IPS DF 4.7 (cell line): ENCODE measurements at regions not wholly inside any gene's neighbourhood (a gene's known extent, or its start where the extent isn't known, plus 50 kb on each side); places are given as distances from the start of the nearest gene placed in this dataset.
"Not testable (repeated sequence)": the region's sequence is repeated elsewhere in the genome, so short reads cannot be mapped to it uniquely, and the experiment has no call there.

Source experiments
- DNase-seq: peaks from one replicate; pipeline ENCODE4 v3.0.0-alpha.2; 2013; ENCODE audit warnings: low spot score; ENCODE audit errors: extremely low read depth

DNA sequence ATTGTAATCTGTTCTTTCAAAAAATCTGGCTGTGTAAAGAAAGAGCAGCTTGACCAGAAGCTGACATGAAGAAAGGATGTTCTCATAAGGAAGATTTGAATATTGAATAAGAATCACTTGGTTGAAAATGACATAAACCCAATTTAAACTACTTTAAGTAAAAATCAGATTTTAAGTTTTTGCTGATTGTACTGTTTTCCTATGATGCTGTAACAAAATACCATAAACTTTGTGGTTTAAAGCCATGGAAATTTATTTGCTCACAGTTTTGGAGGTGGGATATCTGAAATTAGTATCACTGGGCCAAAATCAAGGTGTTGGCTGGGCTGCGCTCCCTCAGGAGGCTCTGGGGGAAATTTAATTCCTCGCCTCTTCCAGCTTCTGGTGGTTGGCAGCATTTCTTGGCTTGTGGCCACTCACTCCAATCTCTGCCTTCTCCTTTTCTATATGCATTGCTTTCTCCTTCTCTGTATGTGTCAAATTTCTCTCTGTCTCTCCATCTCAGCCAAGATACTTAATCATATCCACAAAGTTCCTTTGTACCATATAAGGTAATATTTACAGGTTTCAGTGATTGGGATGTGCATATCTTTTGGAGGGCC, 141.2 kb upstream of the ZFP64 start:
- no peak for DNase-seq

DNA sequence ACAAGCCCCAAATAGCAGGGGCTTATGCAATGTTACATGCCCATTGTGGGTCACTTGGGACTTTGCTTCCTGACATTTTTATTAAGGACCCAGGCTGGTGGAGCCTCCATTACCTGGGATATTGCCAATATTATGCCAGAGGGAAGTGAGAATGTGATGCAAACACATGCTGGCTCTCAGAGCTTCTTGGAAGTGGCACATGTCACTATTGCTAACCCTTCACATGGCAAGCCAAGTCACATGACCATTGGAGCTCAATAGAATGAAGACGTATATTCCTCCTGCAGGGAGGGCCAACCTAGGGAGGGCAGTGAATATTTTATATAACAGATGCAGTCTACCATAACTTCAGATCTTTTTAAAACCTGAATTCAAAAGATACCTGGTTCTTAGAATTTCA, 140.7 kb upstream of the ZFP64 start:
- no peak for DNase-seq

DNA sequence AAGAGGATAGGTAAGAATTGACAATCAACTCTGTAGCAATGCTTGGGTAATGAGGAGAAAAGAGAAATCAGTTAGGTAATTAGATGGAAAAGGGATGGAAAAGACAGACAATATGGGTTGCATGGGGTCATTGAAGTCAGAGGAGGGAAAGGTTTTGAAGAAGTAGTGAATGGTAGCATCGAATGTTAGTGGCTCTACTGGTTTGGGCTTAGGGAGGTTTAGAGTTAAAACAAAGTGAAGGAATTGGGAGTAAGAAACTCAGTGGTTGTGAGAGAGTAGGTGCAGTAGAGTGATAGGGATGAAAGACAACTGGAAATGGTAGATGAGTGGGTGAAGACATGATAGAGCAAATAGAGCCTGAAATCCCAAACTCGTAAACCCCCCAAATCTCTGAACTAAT, 140.1 kb upstream of the ZFP64 start:
- no peak for DNase-seq

DNA sequence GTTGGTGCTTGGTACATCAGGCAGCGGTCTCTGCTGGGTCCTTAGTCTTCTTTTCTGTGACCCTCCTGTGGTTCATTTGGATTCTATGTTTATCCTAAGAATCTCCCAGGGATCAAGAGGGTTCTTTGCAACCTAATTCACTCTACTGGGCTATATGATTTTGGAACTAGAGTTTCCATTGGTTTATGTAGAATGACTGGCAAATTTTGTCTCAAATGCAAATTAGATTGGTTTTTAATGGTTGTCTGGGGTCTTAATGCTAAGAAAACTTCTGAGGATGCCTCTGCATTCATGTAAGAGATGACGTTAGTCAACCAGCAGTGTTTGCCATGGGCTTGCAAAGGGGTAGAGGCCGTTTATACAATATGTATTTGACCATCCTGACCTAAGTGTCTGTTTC, 129.8 kb upstream of the ZFP64 start:
- no peak for DNase-seq

DNA sequence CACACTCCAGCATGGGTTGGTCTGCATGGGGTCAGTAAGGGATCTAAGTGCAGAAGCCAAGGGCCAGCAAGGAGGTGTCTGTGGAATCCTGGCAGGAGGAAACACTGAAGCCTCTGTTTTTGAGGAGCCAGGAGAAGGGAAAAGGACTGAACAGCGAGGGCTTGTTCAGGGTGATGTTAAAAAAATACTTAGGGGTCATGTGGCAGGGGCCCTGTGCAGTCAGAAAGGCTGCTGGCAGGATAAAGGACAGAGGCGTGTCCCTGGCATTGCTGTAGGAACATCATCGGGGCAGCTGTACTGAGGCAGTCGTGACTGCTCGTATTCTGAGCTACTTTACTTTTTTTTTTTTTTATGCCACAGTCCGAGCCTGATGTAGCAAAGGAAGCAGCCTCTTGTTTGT, 127.1 kb upstream of the ZFP64 start:
- DNase-seq: no peak

DNA sequence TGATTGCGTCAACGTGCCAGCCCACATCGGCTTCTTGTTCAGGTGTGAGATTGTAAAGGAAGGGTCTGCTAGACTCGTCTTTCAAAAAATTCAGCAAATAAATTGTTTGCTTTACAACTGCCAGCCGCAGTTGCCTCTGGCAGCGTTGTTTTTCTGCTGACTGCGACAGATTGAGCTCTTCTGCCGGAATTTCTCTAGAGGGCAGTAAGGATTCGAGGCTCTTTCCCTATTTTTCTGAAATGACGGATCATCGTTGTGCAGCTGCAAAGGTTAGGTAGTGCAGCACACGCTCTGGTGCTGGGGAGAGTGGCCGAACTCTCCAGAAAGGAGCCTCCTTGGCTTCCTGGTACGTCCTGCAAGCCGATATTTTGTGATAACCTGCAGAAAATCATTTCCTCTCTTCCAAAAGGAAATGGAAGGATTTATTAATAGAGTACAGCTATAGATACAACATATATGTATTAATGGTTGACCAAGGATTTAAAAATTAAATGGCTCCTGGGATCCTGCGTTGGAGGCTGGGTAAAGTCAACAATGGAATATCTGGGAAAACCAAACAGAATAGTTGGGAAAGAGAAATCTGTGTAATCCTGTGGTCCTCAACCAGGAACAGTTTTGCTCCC, 121.9 kb upstream of the ZFP64 start:
- DNase-seq: no peak

DNA sequence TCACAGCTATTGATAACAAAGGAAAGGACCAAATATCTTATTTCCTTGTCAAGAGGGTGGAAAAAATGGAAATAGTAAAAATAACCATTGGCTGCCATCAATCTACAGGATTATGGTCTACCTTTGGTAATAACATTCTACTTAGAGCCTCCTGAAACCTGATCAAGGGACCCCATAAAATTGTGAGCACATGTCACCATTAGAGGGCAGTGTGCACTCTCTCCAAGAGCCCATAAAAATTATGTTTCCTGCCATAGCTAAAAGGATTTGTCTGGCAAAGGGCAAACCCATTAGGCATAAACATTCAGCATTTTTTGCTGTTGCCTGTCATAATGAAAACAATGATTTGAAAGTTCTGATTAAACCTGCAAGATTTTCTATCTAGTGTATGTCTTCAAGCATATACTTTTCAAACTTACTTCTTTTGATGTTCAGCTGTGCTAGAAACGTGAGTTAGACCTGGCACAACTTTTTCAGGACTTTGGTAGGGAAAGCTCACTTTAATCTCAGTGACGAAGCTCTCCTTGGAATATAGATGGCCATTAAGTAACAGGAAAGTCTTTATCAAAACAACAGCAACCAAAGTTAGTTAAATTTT, 120.7 kb upstream of the ZFP64 start:
- no peak for DNase-seq

DNA sequence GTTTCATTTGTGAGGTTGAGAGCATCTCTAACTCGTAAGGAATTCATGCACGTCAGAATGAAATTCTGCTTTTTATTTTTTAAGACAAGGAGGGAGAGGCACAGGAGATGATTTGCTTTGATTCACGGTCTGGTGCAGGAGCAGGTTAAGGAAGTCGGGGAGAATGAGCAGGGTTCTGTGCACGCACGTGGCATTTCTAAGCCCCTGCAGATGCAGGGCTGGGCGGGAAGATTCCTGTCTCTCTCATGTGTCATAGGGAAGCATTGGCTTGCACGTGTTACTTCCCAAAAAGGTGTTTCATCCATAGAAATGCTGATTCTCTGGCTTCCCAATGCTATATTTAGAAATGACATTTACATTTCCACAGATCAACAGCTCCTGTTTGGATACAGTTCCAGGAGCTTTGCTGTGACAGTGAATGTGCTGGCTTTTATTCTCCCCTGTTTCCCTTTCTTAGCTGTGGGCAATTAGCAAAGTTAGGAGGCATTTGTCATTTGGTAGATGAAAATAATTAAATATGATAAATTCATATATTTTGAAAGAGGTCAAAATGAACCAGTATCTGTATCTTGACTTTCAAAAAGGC, 119.7 kb upstream of the ZFP64 start:
- no peak for DNase-seq

DNA sequence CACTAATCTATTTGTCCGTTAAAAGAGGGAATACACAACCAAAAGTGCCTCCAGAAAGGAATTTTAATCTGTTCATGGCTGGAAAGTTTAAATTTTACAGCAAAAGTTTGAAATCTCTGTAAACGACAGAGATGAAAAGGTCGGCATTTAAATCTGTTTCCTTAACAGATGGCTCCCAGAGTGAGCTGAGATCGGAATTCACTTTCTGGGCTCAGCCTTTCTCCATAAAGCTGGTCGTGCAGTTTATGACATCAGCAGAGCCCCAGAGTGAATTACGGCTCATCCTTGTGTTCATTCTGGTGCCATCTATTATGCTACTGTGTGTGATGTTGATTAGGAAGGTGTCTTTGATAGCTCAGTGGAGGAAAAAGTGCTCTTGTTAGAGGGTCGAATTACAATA, 117.6 kb upstream of the ZFP64 start:
- no peak for DNase-seq

DNA sequence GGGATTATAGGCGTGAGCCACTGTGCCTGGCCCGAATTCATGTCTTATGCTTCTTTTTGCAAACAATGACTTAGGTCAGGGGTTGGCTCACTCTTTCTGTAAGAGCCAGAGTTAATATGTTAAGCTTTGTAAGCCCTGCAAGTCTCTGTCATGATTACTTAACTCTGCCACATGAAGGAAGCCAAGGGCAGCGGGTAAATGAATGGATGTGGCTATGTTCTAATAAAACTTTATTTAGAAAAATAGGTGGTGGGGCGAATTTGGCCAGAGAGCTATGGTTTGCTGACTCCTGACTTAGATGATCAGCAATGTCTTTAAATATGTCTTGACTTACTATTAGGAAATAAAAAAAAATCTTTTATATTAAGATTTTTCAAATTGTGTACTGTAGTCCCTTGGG, 114.9 kb upstream of the ZFP64 start:
- no peak for DNase-seq

DNA sequence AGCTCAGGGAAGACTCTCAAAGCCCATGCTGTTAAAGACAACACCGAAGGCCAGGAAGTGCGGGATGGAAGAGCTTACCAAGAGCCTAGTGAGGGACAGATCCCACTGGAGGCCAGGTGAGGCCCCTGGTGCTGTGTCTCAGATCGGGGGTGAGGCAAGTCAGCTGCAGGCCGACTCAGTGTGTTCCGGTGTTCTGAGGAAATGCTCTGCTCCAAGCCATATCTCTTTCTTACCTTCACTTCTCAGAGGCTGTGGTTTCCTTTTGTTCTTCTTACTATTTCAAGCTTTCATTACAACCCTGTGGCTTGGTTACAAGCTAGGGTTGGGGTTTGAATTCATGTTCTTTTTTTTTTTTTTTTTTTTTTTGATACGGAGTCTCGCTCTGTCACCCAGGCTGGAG, 114.3 kb upstream of the ZFP64 start:
- DNase-seq: no peak

DNA sequence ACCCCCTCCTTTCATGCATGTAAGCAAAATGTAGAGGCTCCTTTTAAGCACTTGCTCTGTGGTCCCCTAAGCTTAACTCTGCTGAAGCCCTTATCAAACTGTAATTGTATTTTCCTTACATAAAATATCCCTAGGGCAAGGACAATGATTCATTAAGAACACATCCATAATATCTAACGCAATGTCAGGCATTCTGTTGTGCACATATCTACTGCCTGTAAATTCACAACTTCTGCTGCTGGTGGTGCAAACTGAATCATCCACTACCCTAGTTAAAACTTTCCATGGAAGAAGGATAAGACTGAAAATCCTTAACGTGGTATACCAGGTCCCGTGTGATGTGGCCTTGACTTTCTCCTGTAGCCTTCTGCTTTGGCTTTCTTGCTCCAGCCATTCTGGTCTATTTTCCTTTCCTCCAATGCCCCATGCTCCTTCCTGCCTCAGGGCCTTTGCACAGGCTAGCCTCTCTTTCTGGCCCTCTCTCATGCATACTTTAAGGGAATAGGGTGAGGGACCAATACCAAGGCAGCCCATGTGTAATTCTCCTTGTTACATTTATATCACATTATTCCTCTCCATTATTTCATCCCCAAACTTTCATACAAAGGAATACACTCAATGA, 113.6 kb upstream of the ZFP64 start:
- DNase-seq: no peak

DNA sequence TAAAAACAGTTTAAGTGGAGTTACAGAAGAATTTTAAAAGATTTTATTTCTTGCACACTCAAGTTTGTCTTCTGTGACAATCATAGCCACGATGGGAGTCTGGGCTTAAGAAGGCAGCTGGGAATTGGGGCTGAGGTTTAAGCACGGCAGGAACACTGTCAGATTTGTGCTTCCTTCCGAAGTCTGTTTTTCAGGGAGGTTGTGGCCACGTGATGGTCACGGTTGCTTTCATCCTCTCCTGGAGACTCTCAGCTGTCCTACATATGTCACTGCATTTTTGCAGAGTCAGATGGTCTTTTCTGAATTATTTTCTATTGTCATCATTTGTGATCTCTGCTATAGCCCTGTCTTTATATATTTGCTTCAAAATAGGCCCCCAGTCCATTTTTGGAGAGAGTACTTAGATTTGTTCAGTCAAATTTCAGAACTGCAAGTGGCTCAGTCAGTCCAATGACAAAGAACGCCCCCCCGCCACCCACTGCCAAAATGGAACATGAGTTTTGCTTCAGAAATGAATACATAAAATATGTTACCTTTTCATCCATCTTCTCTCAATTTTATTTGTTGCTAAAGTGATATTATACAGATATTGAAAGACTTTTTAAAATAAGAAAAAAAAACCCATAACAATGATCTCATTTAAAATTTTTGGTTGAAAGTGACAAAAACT, 111.8 kb upstream of the ZFP64 start:
- DNase-seq: no peak

DNA sequence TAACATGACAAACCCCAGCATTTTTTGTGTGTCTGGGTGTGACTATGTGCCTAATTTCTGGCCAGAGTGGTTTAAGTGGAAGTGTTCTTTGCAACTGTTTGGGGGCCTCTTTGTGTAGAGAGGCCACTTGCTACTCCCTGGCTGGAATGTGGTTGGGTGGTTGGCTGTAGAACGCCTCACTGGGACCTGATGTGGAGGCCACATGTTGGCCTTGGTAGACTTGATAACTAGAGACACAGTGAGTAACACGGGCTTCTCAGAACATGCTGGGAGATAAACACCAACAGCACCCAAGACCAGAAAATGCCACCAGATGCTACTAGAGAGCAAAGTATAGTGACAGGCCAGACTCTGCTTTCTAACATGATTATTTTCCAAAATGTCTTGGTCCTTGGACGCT, 111.2 kb upstream of the ZFP64 start:
- no peak for DNase-seq

DNA sequence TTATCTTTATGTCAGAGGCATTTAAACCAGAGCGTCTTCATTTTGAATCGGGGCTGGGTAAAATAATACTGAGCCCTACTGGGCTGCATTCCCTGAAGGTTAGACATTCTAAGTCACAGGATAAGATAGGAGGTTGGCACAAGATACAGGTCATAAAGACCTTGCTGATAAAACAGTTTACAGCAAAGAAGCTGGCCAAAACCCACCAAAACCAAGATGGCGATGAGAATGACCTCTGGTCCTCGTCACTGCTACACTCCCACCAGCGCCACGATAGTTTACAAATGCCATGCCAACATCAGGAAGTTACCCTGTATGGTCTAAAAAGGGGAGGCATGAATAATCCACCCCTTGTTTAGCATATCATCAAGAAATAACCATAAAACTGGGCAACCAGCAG, 110.5 kb upstream of the ZFP64 start:
- not testable (repeated sequence) for DNase-seq

DNA sequence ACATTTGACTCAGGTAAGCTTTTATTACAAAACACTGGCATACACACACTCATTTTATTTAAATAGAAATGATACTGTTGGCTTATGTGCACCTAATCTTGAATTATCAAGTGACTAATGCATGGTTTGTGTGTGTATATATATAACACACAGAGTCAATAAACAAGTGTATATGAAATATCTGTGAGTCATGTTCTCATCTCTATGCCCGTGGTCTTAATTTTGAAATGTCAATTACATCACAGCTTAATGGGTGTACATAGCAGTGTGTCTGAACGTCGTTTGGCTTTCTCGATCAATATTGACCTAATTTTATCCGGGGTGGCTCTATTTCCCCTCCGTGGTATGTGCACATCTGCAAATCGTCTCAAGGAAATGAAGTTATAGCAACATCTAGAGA, 104.0 kb upstream of the ZFP64 start:
- no peak for DNase-seq

DNA sequence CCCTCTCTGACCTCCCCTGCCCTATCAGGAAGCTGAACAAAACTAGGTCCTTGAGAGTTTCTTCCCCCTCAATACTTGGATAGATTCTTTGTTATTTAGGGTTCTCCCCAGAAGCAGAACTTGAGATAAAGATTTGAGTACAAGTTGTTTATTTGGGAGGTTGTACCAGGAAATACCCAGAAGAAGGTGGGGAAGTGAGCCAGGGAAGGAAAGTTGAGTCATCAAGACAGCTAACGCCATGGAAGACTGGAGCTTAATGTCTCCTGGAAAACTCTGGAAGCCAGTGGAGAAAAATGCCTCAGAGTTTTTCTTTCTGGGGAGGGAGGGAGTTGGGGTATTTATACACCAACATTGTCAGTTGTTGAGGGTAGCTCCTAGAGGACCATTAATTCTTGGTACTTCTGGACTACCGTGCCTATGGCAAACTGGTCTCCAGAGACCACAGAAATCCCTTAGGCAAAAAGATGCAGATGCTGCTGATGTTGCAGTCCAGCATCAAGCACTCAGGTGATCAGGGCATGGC, 102.6 kb upstream of the ZFP64 start:
- DNase-seq: no peak

DNA sequence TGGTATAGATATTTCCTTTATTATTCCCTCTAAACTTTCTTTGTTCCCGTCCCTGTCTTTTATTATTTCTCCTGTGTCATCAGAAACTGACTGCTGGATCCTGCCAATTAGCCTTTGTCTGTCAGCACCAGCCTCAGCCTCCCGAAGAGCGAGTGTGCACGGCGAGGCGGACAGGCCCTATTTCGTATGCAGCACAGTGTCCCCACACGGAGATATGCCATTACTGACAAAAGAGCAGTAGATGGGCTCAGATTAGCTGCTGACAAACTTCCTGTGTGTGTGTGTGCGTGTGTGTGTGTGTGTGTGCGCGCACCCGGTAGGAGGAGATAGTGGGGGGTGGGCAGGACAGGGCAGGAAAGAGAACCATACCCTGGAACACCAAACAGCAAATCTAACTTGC, 99.5 kb upstream of the ZFP64 start:
- no peak for DNase-seq

DNA sequence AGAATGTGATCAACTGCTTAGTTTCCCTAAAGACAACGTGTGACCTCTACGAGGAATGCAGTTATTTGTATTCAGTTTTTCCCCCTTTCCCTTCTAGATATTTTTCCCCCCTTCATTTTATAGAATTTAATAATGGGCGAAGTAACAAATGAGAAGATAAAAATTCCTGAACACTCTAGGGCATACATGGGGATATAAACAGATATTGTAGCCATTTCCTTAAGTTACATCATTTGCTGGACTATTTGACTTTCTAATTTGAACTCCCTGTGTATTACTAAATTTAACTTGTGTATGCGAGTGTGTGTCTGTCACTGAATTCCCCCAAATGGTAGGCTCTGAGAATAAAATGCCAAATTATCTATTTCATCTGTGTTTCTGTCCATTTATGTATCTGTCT, 99.0 kb upstream of the ZFP64 start:
- no peak for DNase-seq

DNA sequence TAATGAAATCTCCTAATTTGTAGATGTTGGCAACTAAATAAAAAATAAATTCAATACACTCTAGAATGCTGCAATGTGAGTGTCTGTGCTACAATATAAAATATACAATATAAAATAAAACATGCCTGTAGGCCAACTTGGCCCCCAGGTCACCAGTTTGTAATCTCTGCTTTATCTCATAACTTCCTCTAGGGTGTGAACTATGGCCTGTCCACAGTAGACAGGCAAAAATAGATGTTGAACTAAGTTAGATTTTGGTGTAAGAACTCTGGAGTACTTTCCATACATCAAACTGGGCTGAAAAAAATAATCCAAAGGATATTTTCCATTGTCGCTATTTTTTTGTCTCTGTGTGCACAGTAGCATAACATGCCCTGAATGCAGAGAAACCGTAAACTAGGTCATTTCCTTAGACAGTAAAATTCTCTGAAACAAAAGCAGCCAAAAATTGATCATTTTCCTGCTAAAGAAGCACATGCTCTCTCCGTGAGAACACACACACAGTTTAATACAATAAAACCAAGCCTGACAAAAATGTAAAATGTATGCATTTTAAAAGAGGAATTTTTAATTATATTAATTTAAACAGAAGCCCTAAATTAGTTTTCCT, 98.5 kb upstream of the ZFP64 start:
- DNase-seq: no peak

DNA sequence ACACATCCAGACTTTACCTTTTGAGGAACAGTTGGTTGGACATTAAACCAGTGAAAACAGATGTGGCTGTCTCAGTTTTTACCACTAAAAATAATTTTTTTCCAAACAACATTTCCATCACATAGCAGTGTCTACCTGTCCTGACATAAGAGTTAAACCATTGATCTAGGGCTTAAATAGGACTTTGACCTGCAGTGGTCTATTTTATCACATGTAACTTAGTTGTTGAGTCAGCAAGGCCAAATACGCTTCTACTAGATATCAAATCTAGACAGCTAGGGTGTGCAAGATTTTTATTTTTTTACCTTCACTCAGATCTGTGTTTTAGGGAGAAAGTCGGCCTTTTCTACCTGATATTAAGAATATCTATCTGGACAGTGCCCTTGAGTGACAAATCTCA, 88.8 kb upstream of the ZFP64 start:
- DNase-seq: no peak
